Tibial artery (tissue), 4 donors: ENCODE measurements at regions not wholly inside any gene's neighbourhood (a gene's known extent, or its start where the extent isn't known, plus 50 kb on each side); places are given as distances from the start of the nearest gene placed in this dataset.
"Not testable (repeated sequence)": the region's sequence is repeated elsewhere in the genome, so short reads cannot be mapped to it uniquely, and the experiment has no call there.

Source experiments
- DNase-seq, 2 donors: peaks; one replicate each; pipeline ENCODE4 v3.0.0-alpha.2; 2019
- H3K27ac ChIP-seq, 2 donors: fragments of 200-600 bp; sonication (generic) in 1 of 2; 1 replicate in 1 of 2; 2 replicates in 1 of 2; pipeline ENCODE4 v1.5.1; 2018 to 2019; ENCODE audit warnings: mild to moderate bottlenecking in 1 of 2
- H3K27me3 ChIP-seq, 2 donors: fragments of 200-600 bp; sonication (generic) in 1 of 2; one replicate each; pipeline versions ENCODE4 v1.5.1 to v1.6.0; 2016 to 2019
- H3K36me3 ChIP-seq, 3 donors: fragments of 200-600 bp; sonication (generic) in 2 of 3; one replicate each; pipeline ENCODE4 v1.5.1; 2016 to 2019; ENCODE audit warnings: mild to moderate bottlenecking in 2 of 3
- H3K4me1 ChIP-seq, 4 donors: fragments of 200-600 bp; sonication (generic) in 2 of 4; 1 replicate in 3 of 4; 2 replicates in 1 of 4; pipeline ENCODE4 v1.5.1; 2016 to 2019
- H3K4me3 ChIP-seq, 2 donors: fragments of 200-600 bp; sonication (generic) in 1 of 2; 1 replicate in 1 of 2; 2 replicates in 1 of 2; pipeline ENCODE4 v1.5.1; 2018 to 2019; ENCODE audit warnings: mild to moderate bottlenecking in 2 of 2
- H3K9me3 ChIP-seq, 3 donors: fragments of 200-600 bp; sonication (generic) in 1 of 3; one replicate each; pipeline ENCODE4 v1.5.1; 2016 to 2019
- intact Hi-C: fragments of 100-400 bp; cut with DNase I; formaldehyde crosslinking; loops from one replicate; pipeline ENCODE4 v1.15.0; 2023; ENCODE audit warnings: low total_unique reads
- TF ChIP-seq, protein P1 (sequence below), 2 experiments: fragments of 200-600 bp in 1 of 2; fragments of 450-650 bp in 1 of 2; IDR thresholded peaks; one replicate each; pipeline ENCODE4 v1.5.1; 2017 to 2019; ENCODE audit warnings: antibody characterized with exemption in 2 of 2, mild to moderate bottlenecking in 1 of 2, moderate library complexity in 1 of 2

DNA sequence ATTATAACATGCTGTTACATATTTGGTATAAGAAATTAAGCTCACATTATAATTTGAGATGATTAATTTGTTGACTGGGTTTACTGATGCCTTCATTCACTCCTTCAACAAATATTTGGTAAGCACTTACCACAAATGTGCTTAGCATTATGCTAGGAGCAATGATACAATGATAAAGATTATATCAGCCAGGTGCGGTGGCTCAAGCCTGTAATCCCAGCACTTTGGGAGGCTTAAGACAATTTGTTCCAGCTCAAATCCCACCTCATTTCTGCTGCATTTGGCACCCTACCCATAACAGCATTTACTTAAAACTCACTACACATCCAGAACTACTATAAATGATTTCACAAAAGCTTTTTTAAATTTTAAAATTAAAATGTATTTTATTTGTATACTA, 1263.6 kb upstream of the RAG2 start:
- DNase-seq, result no peak
- no peaks in the 10 kb centered on the region for H3K27me3 ChIP-seq
- intact Hi-C loops, result no loop called here
- no peak overlapping the region for H3K4me3 ChIP-seq
- no peaks in the 10 kb centered on the region for H3K9me3 ChIP-seq
- H3K27ac ChIP-seq, result no peak overlapping the region
- no peaks in the 10 kb centered on the region for H3K36me3 ChIP-seq
- H3K4me1 ChIP-seq, result no peaks in the 10 kb centered on the region
- TF ChIP-seq, protein P1, sequence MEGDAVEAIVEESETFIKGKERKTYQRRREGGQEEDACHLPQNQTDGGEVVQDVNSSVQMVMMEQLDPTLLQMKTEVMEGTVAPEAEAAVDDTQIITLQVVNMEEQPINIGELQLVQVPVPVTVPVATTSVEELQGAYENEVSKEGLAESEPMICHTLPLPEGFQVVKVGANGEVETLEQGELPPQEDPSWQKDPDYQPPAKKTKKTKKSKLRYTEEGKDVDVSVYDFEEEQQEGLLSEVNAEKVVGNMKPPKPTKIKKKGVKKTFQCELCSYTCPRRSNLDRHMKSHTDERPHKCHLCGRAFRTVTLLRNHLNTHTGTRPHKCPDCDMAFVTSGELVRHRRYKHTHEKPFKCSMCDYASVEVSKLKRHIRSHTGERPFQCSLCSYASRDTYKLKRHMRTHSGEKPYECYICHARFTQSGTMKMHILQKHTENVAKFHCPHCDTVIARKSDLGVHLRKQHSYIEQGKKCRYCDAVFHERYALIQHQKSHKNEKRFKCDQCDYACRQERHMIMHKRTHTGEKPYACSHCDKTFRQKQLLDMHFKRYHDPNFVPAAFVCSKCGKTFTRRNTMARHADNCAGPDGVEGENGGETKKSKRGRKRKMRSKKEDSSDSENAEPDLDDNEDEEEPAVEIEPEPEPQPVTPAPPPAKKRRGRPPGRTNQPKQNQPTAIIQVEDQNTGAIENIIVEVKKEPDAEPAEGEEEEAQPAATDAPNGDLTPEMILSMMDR (IDR thresholded peaks at IDR 0.05), result no peak

DNA sequence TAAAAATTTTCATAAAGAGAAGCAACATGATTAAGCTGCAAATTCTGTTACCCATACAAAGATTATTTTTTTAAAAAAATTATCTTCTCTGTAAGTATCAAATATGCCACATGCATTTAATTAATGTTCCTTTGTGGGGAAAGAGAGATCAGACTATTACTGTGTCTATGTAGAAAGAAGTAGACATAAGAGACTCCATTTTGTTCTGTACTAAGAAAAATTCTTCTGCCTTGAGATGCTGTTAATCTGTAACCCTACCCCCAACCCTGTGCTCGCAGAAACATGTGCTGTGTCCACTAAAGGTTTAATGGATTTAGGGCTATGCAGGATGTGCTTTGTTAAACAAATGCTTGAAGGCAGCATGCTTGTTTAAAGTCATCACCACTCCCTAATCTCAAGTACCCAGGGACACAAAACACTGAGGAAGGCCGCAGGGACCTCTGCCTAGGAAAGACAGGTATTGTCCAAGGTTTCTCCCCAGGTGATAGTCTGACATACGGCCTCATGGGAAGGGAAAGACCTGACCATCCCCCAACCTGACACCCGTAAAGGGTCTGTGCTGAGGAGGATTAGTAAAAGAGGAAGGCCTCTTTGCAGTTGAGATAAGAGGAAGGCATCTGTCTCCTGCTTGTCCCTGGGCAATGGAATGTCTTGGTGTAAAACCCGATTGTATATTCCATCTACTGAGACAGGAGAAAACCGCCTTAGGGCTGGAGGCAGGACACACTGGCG, 1260.9 kb upstream of the RAG2 start:
- H3K27ac ChIP-seq, H3K4me1 ChIP-seq, H3K9me3 ChIP-seq, DNase-seq, H3K4me3 ChIP-seq, H3K36me3 ChIP-seq, H3K27me3 ChIP-seq, intact Hi-C loops: not testable (repeated sequence)

DNA sequence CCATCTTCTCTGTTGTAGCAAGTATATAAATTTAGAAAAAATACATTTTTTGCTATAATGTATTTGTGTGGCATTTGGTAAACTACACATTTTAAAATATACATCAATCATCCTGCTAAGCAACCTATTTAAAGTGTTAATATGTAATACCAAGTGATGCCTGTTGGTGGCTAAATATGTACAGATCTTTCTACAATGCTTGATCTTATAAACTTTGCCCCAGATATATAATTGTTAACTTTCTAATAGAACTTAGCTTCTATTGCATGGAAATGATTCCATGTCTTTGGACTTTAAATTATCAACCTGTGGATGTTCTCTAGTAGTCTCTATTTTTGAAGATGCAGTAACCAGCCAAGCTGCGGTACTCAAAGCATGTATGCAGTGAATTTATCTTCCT, 1260.4 kb upstream of the RAG2 start:
- H3K36me3 ChIP-seq, result no peaks in the 10 kb centered on the region
- DNase-seq, result no peak
- no peaks in the 10 kb centered on the region for H3K9me3 ChIP-seq
- H3K27me3 ChIP-seq, result no peaks in the 10 kb centered on the region
- TF ChIP-seq, protein P1 (IDR thresholded peaks at IDR 0.05), result no peak
- no peak overlapping the region for H3K4me3 ChIP-seq
- intact Hi-C loops, result no loop called here
- no peak overlapping the region for H3K27ac ChIP-seq
- H3K4me1 ChIP-seq, result no peaks in the 10 kb centered on the region

DNA sequence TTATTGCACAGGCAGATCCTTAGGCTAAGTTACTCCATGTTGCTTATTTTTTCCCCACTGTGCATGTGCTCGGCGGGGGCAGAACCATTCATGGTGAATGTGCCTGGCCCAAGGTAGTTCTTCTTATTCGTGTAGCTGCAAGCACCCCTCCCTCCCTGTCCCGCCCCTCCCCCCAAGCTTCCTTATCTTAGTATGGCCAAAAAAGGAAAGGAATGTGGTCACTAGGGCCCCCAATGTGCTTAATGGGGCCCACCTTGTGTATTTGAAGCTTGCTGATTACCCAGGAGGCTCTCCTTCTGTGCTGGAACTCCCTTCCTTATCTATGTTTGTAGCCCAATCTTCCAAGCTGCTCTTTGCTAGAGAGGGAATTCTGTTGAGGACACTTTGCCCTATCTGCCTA, 1259.7 kb upstream of the RAG2 start:
- Histone ChIP-seq H3K4me1 (no peaks in the 10 kb centered on the region), H3K27me3 (no peaks in the 10 kb centered on the region), H3K9me3 (no peaks in the 10 kb centered on the region), H3K4me3 (no peak overlapping the region), H3K36me3 (no peaks in the 10 kb centered on the region), H3K27ac (no peak overlapping the region)
- intact Hi-C loops, result no loop called here
- DNase-seq, result no peak
- TF ChIP-seq, protein P1 (IDR thresholded peaks at IDR 0.05), result no peak

DNA sequence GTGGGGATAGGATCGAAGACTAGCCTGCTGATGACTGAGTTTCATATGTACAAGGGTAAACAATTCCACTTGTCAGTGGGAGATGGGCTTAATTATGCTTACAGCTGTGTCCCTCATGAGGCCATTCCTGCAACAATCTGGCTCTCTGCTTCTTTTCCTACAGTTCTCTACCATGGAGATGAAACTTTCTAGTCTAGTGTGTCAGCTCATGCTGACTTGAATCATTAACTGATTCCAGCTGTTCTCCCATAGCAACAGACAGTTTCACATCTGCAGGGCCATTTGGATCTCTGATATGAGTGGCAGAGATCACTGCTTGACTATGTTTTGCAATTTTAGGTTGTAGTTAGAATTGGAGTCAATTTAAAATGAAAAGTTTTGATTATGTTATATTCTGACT, 1251.7 kb upstream of the RAG2 start:
- H3K9me3 ChIP-seq, result no peaks in the 10 kb centered on the region

DNA sequence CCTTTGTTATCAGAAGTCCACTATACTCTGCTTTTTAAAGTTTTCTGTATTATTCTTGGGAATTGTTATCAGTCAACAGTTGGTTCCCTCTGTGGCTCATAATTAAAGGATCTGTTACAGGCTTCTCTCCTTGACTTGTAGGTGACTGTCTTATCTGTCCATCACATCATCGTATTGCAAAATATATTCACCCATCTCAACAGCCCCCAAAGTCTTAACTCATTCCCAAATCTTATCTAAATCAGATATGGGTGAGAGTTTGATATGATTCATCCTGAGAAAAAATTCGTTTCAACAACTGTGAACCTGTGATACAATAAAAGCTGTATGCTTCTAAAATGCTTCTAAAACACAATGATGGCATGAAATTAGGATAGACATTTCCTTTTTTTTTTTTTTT, 1245.6 kb upstream of the RAG2 start:
- H3K27me3 ChIP-seq, result no peaks in the 10 kb centered on the region
- TF ChIP-seq, protein P1 (IDR thresholded peaks at IDR 0.05), result no peak
- no peak overlapping the region for H3K4me3 ChIP-seq
- no peaks in the 10 kb centered on the region for H3K4me1 ChIP-seq
- H3K27ac ChIP-seq, result no peak overlapping the region
- intact Hi-C loops, result no loop called here
- no peaks in the 10 kb centered on the region for H3K9me3 ChIP-seq
- H3K36me3 ChIP-seq, result no peaks in the 10 kb centered on the region
- DNase-seq, result no peak

More for the DNA sequence above, 1251.7 kb upstream of the RAG2 start:
- H3K27me3 ChIP-seq, result no peaks in the 10 kb centered on the region
- no peaks in the 10 kb centered on the region for H3K36me3 ChIP-seq
- DNase-seq, result no peak
- H3K4me3 ChIP-seq, result no peak overlapping the region
- no peaks in the 10 kb centered on the region for H3K4me1 ChIP-seq
- TF ChIP-seq, protein P1 (IDR thresholded peaks at IDR 0.05), result no peak
- no peak overlapping the region for H3K27ac ChIP-seq
- intact Hi-C loops, result no loop called here
